HCT116 (cell line): ENCODE measurements at regions not wholly inside any gene's neighbourhood (a gene's known extent, or its start where the extent isn't known, plus 50 kb on each side); places are given as distances from the start of the nearest gene placed in this dataset.

Experiments used
- ATAC-seq: fragments of 200-7000 bp; cut with Tn5 transposase; 2 replicates; pipeline ENCODE4 v1.9.1; 2020; ENCODE audit warnings: mild to moderate bottlenecking, moderate library complexity
- BruUV-seq: library from RNA; stranded (reverse); fragments of 400-500 nt; replicated peaks from 2 replicates; lab custom pipeline; 2021; lab: Mats Ljungman, UMichigan
- CTCF ChIA-PET: fragments of 300-600 bp; sonication (Branson Sonifier 250); formaldehyde crosslinking; loops from one replicate; lab custom pipeline; 2021; ENCODE audit warnings: antibody characterized with exemption; lab: Charles Lee
- POLR2A ChIA-PET: fragments of 300-600, 350-600 bp; sonication (Branson Sonifier 250); formaldehyde crosslinking; loops from one replicate; lab custom pipeline; 2021; ENCODE audit warnings: antibody characterized with exemption; lab: Charles Lee
- RAD21 ChIA-PET, 2 experiments: fragments of 300-600 bp; sonication (Branson Sonifier 250); formaldehyde crosslinking; loops; one replicate each; lab custom pipeline; 2023; ENCODE audit warnings: low total read pairs in 2 of 2; ENCODE audit not compliant: uncharacterized antibody in 2 of 2, unreplicated experiment in 2 of 2, low non-redundant PET in 1 of 2; lab: Charles Lee
- DNase-seq: peaks from one replicate; pipeline ENCODE4 v3.0.0-alpha.2; 2010; ENCODE audit warnings: low read depth, low spot score
- H2AFZ ChIP-seq: fragments of 200-600 bp; shearing (Covaris generic), sonication (generic); 2 replicates; pipeline ENCODE4 v1.6.1; 2017; ENCODE audit warnings: low read depth, mixed run types, mixed read lengths, antibody characterized with exemption, low read length; ENCODE audit not compliant: poor library complexity, severe bottlenecking
- H3K27ac ChIP-seq: 2 replicates; pipeline ENCODE4 v1.5.1; 2012; ENCODE audit warnings: low read depth, low read length
- H3K27me3 ChIP-seq: fragments of 200-600 bp; sonication (generic); 2 replicates; pipeline ENCODE4 v1.6.1; 2016; ENCODE audit warnings: mixed run types, low read length, mixed read lengths; ENCODE audit not compliant: insufficient read depth
- H3K36me3 ChIP-seq, 2 experiments: fragments of 200-500 bp in 1 of 2; fragments of 200-600 bp in 1 of 2; sonication (Bioruptor generic) in 1 of 2; sonication (generic) in 1 of 2; 2 replicates each; pipeline versions ENCODE4 v1.5.1 to v1.6.1; 2014 to 2016; ENCODE audit warnings: low read length in 2 of 2, inconsistent platforms in 1 of 2, mixed read lengths in 1 of 2, mixed run types in 1 of 2; ENCODE audit not compliant: insufficient read depth in 2 of 2, control insufficient read depth in 1 of 2
- H3K4me1 ChIP-seq, 2 experiments: fragments of 200-600 bp in 1 of 2; sonication (generic) in 1 of 2; 2 replicates each; pipeline versions ENCODE4 v1.5.1 to v1.6.1; 2012 to 2017; ENCODE audit warnings: low read length in 2 of 2, inconsistent platforms in 1 of 2, mild to moderate bottlenecking in 1 of 2, mixed read lengths in 1 of 2, mixed run types in 1 of 2, moderate library complexity in 1 of 2; ENCODE audit not compliant: insufficient read depth in 2 of 2, control insufficient read depth in 1 of 2
- H3K4me2 ChIP-seq: fragments of 200-600 bp; sonication (generic); 2 replicates; pipeline ENCODE4 v1.6.1; 2017; ENCODE audit warnings: mixed run types, low read length, mixed read lengths
- H3K4me3 ChIP-seq, 2 experiments: fragments of 200-600 bp in 1 of 2; sonication (generic) in 1 of 2; replicated peaks in 1 of 2; 2 replicates each; pipeline ENCODE4 v1.5.1; 2011 to 2016; ENCODE audit warnings: low read length in 2 of 2, control low read depth in 1 of 2, low read depth in 1 of 2, mild to moderate bottlenecking in 1 of 2, mixed read lengths in 1 of 2, mixed run types in 1 of 2
- H3K79me2 ChIP-seq: fragments of 200-600 bp; sonication (generic); 2 replicates; pipeline ENCODE4 v1.6.1; 2017; ENCODE audit warnings: mild to moderate bottlenecking, mixed run types, low read length, moderate library complexity, mixed read lengths; ENCODE audit not compliant: insufficient read depth
- H3K9ac ChIP-seq: fragments of 200-600 bp; sonication (generic); 2 replicates; pipeline ENCODE4 v1.6.1; 2016; ENCODE audit warnings: low read length, mixed read lengths
- H3K9me2 ChIP-seq: fragments of 200-600 bp; sonication (generic), shearing (Covaris generic); 2 replicates; pipeline ENCODE4 v1.6.1; 2017; ENCODE audit warnings: mixed run types, mild to moderate bottlenecking, moderate library complexity; ENCODE audit not compliant: insufficient read depth
- H3K9me3 ChIP-seq, 2 experiments: fragments of 200-500 bp in 1 of 2; fragments of 200-600 bp in 1 of 2; sonication (Bioruptor generic) in 1 of 2; sonication (generic) in 1 of 2; 2 replicates each; pipeline ENCODE4 v1.6.1; 2014 to 2017; ENCODE audit warnings: low read length in 2 of 2, mixed read lengths in 2 of 2, inconsistent platforms in 1 of 2, low read depth in 1 of 2, mild to moderate bottlenecking in 1 of 2, mixed run types in 1 of 2, moderate library complexity in 1 of 2; ENCODE audit not compliant: control insufficient read depth in 1 of 2, insufficient read depth in 1 of 2
- H4K20me1 ChIP-seq: fragments of 200-600 bp; sonication (generic), shearing (Covaris generic); 2 replicates; pipeline ENCODE4 v1.6.1; 2017; ENCODE audit warnings: mixed run types, mild to moderate bottlenecking, moderate library complexity; ENCODE audit not compliant: insufficient read depth
- CBX3 ChIP-seq: IDR thresholded peaks from 2 replicates; pipeline ENCODE4 v1.6.1; 2012; ENCODE audit warnings: low read depth
- POLR2AphosphoS5 ChIP-seq: IDR thresholded peaks from 2 replicates; pipeline ENCODE4 v1.6.1; 2011; ENCODE audit warnings: mild to moderate bottlenecking, low read depth, low read length, moderate library complexity
- RAD21 ChIP-seq: IDR thresholded peaks from 2 replicates; pipeline ENCODE4 v1.6.1; 2012; ENCODE audit warnings: low read depth, mild to moderate bottlenecking
- SRF ChIP-seq: IDR thresholded peaks from 2 replicates; pipeline ENCODE4 v1.6.1; 2012; ENCODE audit warnings: low read depth
- TCF7L2 ChIP-seq: IDR thresholded peaks from 2 replicates; pipeline ENCODE4 v1.7.0; 2011; ENCODE audit warnings: borderline replicate concordance, inconsistent platforms; ENCODE audit not compliant: insufficient read depth, insufficient read length; ENCODE audit errors: extremely low read depth
- intact Hi-C: fragments of 100-400 bp; cut with micrococcal nuclease; formaldehyde crosslinking; loops from 2 replicates; pipeline ENCODE4 v1.10.0; 2022
- TF ChIP-seq, protein P1 (sequence below), 3 experiments: fragments of 200-600 bp in 1 of 3; sonication (generic) in 1 of 3; IDR thresholded peaks in 2 of 3; conservative IDR thresholded peaks in 1 of 3; 2 replicates each; pipeline ENCODE4 v1.5.1; 2012 to 2017; ENCODE audit warnings: low read depth in 2 of 3, low read length in 2 of 3, antibody characterized with exemption in 1 of 3, borderline replicate concordance in 1 of 3, control low read depth in 1 of 3, mild to moderate bottlenecking in 1 of 3, mixed read lengths in 1 of 3, mixed run types in 1 of 3, moderate library complexity in 1 of 3; ENCODE audit not compliant: insufficient read depth in 1 of 3

DNA sequence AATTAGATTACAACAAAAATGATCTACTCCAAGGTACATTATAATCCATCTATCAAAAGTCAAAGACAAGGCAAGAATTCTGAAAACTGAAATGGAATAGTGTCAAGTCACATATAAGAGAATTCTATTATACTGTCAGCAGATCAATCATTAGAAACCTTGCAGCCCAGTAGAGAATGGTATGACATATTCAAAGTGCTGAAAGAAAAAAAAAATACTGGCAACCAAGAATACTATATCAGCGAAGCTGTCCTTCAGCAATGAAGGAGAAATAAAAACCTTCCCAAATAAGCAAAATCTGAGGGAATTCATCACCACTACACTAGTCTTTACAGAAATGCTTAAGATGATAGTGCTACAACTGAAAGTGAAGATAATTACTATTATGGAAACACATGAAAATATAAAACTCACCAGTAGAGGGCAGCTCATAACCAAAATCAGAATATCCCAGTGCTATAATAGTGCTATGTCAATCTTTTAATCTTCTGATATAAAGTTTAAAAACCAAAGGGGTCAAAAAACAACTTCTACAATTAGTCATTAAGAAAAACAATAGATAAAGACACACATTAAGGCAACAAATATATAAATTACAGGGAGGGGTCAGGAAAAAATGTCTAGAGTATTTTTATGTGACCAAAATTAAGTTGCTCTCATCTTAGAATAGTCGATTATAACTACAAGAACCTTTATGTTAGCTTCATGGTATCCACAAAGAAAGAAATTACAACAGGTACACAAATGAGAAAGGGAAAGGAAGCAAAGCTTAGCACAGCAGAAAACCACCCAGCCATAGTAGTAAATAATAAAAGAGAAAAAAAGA is 190.7 kb upstream of the CNTN6 start:
- ChIA-PET RAD21 (no interaction called here), POLR2A (no interaction called here), CTCF (no interaction called here)
- Histone ChIP-seq H3K9me3 (peaks cover 0 to 20% of the 10 kb centered on the region in 2 experiments; a peak in 2 of 4 replicates), H2AFZ (no peak overlapping the region), H3K27me3 (no peaks in the 10 kb centered on the region), H3K4me1 (no peaks in the 10 kb centered on the region), H3K79me2 (no peaks in the 10 kb centered on the region), H3K4me2 (no peak overlapping the region), H4K20me1 (no peaks in the 10 kb centered on the region), H3K27ac (no peak overlapping the region), H3K4me3 (no peak overlapping the region), H3K9me2 (no peaks in the 10 kb centered on the region), H3K9ac (no peak overlapping the region), H3K36me3 (no peaks in the 10 kb centered on the region)
- intact Hi-C loops: no loop called here
- BruUV-seq: no TSS peak
- ATAC-seq: no peak
- TF ChIP-seq SRF (no peak), POLR2AphosphoS5 (no peak), RAD21 (peak; percentile 28; the same call in 1 of the 2 replicates), CBX3 (no peak), TCF7L2 (no peak)
- TF ChIP-seq, protein P1, sequence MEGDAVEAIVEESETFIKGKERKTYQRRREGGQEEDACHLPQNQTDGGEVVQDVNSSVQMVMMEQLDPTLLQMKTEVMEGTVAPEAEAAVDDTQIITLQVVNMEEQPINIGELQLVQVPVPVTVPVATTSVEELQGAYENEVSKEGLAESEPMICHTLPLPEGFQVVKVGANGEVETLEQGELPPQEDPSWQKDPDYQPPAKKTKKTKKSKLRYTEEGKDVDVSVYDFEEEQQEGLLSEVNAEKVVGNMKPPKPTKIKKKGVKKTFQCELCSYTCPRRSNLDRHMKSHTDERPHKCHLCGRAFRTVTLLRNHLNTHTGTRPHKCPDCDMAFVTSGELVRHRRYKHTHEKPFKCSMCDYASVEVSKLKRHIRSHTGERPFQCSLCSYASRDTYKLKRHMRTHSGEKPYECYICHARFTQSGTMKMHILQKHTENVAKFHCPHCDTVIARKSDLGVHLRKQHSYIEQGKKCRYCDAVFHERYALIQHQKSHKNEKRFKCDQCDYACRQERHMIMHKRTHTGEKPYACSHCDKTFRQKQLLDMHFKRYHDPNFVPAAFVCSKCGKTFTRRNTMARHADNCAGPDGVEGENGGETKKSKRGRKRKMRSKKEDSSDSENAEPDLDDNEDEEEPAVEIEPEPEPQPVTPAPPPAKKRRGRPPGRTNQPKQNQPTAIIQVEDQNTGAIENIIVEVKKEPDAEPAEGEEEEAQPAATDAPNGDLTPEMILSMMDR (IDR thresholded peaks at IDR 0.05 in 2 of 3, conservative IDR thresholded peaks at IDR 0.05 in 1 of 3; ENCODE audit: borderline replicate concordance in 1 of 3, insufficient read depth in 1 of 3, low read depth in 2 of 3, low read length in 2 of 3): peak in 2 of 3 experiments; percentile 28 to 62; a peak in 4 of 6 replicates
- no peak for DNase-seq
